CD4-positive, CD25-positive, alpha-beta regulatory T cell (primary cell): ENCODE measurements at regions not wholly inside any gene's neighbourhood (a gene's known extent, or its start where the extent isn't known, plus 50 kb on each side); places are given as distances from the start of the nearest gene placed in this dataset.

Source experiments
- ATAC-seq, 2 donors: fragments of 150-1000 bp; cut with Tn5 transposase; one replicate each; pipeline ENCODE4 v1.10.0; 2021; ENCODE audit warnings: low read depth in 2 of 2, moderate number of reproducible peaks in 2 of 2, moderate library complexity in 1 of 2
- DNase-seq, 3 donors: peaks; one replicate each; pipeline versions ENCODE4 v3.0.0 to v3.0.0-alpha.2; 2012 to 2022; ENCODE audit warnings: mixed read lengths in 1 of 3
- H3K27ac ChIP-seq: one replicate; pipeline ENCODE4 v1.7.0; 2013; ENCODE audit warnings: mild to moderate bottlenecking, low read length; ENCODE audit not compliant: insufficient read depth, poor library complexity, severe bottlenecking
- H3K27me3 ChIP-seq: one replicate; pipeline ENCODE4 v1.7.0; 2013; ENCODE audit warnings: low read length; ENCODE audit not compliant: control insufficient read depth, insufficient read depth
- H3K36me3 ChIP-seq: one replicate; pipeline ENCODE4 v1.7.0; 2013; ENCODE audit warnings: mild to moderate bottlenecking, low read length, moderate library complexity; ENCODE audit not compliant: control insufficient read depth, insufficient read depth
- H3K4me1 ChIP-seq: 2 replicates; pipeline ENCODE4 v1.7.0; 2013; ENCODE audit warnings: mild to moderate bottlenecking, low read length; ENCODE audit not compliant: insufficient read depth, control insufficient read depth, poor library complexity, severe bottlenecking
- H3K4me3 ChIP-seq: one replicate; pipeline ENCODE4 v1.7.0; 2013; ENCODE audit warnings: low read depth, mild to moderate bottlenecking, low read length, moderate library complexity
- H3K9me3 ChIP-seq, 2 experiments: 1 replicate in 1 of 2; 2 replicates in 1 of 2; pipeline ENCODE4 v1.7.0; 2013; ENCODE audit warnings: low read length in 2 of 2, mild to moderate bottlenecking in 1 of 2, moderate library complexity in 1 of 2; ENCODE audit not compliant: control insufficient read depth in 2 of 2
- H3K27ac Mint-ChIP-seq, 3 donors: one replicate each; pipeline ENCODE4 v1.8.0; 2020 to 2022; ENCODE audit warnings: mild to moderate bottlenecking in 3 of 3, mixed read lengths in 3 of 3, moderate library complexity in 2 of 3
- H3K27me3 Mint-ChIP-seq: one replicate; pipeline ENCODE4 v1.8.0; 2022; ENCODE audit warnings: mild to moderate bottlenecking, mixed read lengths
- H3K36me3 Mint-ChIP-seq: one replicate; pipeline ENCODE4 v1.8.0; 2020; ENCODE audit warnings: mixed read lengths
- H3K4me1 Mint-ChIP-seq, 4 donors: one replicate each; pipeline ENCODE4 v1.8.0; 2020 to 2022; ENCODE audit warnings: mixed read lengths in 4 of 4, mild to moderate bottlenecking in 1 of 4
- H3K4me3 Mint-ChIP-seq, 4 donors: one replicate each; pipeline ENCODE4 v1.8.0; 2020 to 2022; ENCODE audit warnings: mild to moderate bottlenecking in 4 of 4, mixed read lengths in 4 of 4, moderate library complexity in 3 of 4
- H3K9me3 Mint-ChIP-seq, 7 donors: one replicate each; pipeline ENCODE4 v1.8.0; 2020 to 2022; ENCODE audit warnings: mixed read lengths in 7 of 7, mild to moderate bottlenecking in 3 of 7, moderate library complexity in 2 of 7

- H3K27me3 ChIP-seq, result no peaks in the 10 kb centered on the region
- H3K27ac Mint-ChIP-seq, result no peak overlapping the region
- H3K36me3 Mint-ChIP-seq, result no peaks in the 10 kb centered on the region
- ATAC-seq (no peak), DNase-seq (no peak)
- peaks cover 0 to 8% (median 3%) of the 10 kb centered on the region in 7 donors for H3K9me3 Mint-ChIP-seq
- no peaks in the 10 kb centered on the region for H3K4me1 Mint-ChIP-seq
- no peaks in the 10 kb centered on the region for H3K27me3 Mint-ChIP-seq
- H3K9me3 ChIP-seq, result peaks cover 0 to 3% of the 10 kb centered on the region in 2 experiments
- no peaks in the 10 kb centered on the region for H3K4me1 ChIP-seq
- no peak overlapping the region for H3K4me3 Mint-ChIP-seq
- H3K36me3 ChIP-seq, result no peaks in the 10 kb centered on the region
- H3K4me3 ChIP-seq, result no peak overlapping the region
- no peak overlapping the region for H3K27ac ChIP-seq
Measured at GRCh38 chr13:82791035-82791434, 1091.2 kb downstream of the SLITRK1 start.

GRCh38 chr13:82772816-82773215 is 1109.5 kb downstream of the SLITRK1 start:
- Mint-ChIP-seq H3K4me1 (no peaks in the 10 kb centered on the region), H3K27ac (no peak overlapping the region), H3K9me3 (peaks cover 0 to 16% (median 3%) of the 10 kb centered on the region in 7 donors), H3K4me3 (no peak overlapping the region), H3K36me3 (no peaks in the 10 kb centered on the region), H3K27me3 (no peaks in the 10 kb centered on the region)
- no peaks in the 10 kb centered on the region for H3K36me3 ChIP-seq
- no peaks in the 10 kb centered on the region for H3K9me3 ChIP-seq
- no peaks in the 10 kb centered on the region for H3K4me1 ChIP-seq
- H3K27me3 ChIP-seq, result no peaks in the 10 kb centered on the region
- no peak for ATAC-seq
- H3K4me3 ChIP-seq, result no peak overlapping the region
- no peak for DNase-seq
- no peak overlapping the region for H3K27ac ChIP-seq

DNA sequence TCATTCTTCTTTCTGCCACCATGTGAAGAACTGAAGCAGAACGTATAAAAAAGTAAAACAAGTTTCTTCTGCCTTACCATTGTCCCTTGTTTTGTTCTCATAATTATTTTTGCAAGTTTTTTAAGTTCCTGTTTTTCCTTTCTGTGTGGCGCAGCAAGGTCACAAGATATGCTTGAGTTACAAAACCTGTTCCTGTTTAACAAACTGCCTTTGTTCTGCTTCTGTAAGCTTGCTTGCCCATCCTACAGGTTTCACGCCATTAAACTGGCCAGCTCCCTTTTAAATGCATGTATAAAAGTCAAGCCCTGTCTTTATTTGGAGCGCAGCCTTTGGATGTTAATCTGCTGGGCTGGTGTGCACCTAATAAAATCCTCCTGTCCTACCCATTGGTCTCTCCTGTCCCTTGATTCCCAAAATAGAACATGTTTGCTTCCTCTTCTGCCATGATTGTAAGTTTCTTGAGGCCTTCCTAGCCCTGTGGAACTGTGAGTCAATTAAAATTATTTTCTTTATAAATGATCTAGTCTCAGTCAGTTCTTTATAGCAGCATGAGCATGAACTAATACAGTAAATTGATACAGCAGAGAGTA is 1115.4 kb downstream of the SLITRK1 start:
- H3K4me3 Mint-ChIP-seq, result no peak overlapping the region
- no peak for ATAC-seq
- H3K27me3 ChIP-seq, result no peaks in the 10 kb centered on the region
- H3K4me3 ChIP-seq, result no peak overlapping the region
- DNase-seq, result no peak
- H3K4me1 Mint-ChIP-seq, result no peaks in the 10 kb centered on the region
- H3K36me3 ChIP-seq, result no peaks in the 10 kb centered on the region
- no peaks in the 10 kb centered on the region for H3K36me3 Mint-ChIP-seq
- H3K4me1 ChIP-seq, result no peaks in the 10 kb centered on the region
- H3K27ac Mint-ChIP-seq, result no peak overlapping the region
- no peaks in the 10 kb centered on the region for H3K9me3 ChIP-seq
- H3K27ac ChIP-seq, result no peak overlapping the region
- H3K27me3 Mint-ChIP-seq, result no peaks in the 10 kb centered on the region
- peaks cover 2 to 21% (median 9%) of the 10 kb centered on the region in 7 donors for H3K9me3 Mint-ChIP-seq

DNA sequence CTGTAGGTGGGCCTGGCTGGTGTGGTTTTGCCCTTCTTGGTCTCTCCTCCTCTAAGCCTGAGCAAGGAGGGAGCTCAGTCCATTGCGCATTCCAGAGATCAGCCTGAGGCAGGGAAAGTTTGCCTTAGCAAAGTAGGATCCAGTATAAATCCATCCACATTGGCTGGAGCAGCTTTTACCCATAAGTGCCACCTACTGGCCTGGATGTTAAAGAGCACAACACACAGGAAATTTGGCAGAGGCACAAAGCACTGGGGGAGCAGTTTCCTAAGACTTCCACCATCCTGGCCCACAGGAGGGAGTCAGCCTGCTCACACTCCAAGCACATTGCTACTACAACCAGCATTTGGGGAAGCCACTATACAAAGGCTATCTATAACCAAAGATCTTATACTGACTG is 1124.2 kb downstream of the SLITRK1 start:
- no peaks in the 10 kb centered on the region for H3K4me1 ChIP-seq
- ATAC-seq (no peak), DNase-seq (no peak)
- H3K27me3 Mint-ChIP-seq, result no peaks in the 10 kb centered on the region
- no peak overlapping the region for H3K27ac Mint-ChIP-seq
- no peak overlapping the region for H3K4me3 ChIP-seq
- no peak overlapping the region for H3K27ac ChIP-seq
- H3K36me3 Mint-ChIP-seq, result no peaks in the 10 kb centered on the region
- no peaks in the 10 kb centered on the region for H3K4me1 Mint-ChIP-seq
- no peaks in the 10 kb centered on the region for H3K36me3 ChIP-seq
- H3K9me3 Mint-ChIP-seq, result peaks cover 2 to 14% (median 8%) of the 10 kb centered on the region in 7 donors
- peaks cover 0 to 4% of the 10 kb centered on the region in 2 experiments for H3K9me3 ChIP-seq
- no peaks in the 10 kb centered on the region for H3K27me3 ChIP-seq
- H3K4me3 Mint-ChIP-seq, result no peak overlapping the region

DNA sequence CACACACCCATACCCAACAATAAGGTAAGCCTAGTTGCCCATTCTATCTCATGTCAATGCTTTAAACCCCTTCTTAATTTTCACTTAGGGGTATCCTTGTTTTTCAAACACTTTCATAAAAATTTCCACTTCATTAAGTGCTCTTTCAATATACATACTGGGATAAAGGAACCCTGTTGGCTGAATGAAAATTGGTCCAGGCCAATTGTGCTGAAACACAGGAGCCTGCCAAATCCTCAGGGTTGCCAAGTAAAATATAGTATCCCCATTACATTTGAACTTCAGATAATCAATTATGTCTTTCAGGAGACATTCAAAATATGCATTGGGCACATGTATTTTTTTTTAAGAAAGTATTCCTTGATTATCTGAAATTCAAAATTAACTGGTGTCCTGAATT is 1131.1 kb downstream of the SLITRK1 start:
- no peak for DNase-seq
- H3K27ac Mint-ChIP-seq, result no peak overlapping the region
- ATAC-seq, result no peak
- no peak overlapping the region for H3K4me3 Mint-ChIP-seq
- Histone ChIP-seq H3K27me3 (no peaks in the 10 kb centered on the region), H3K4me3 (no peak overlapping the region), H3K4me1 (no peaks in the 10 kb centered on the region), H3K9me3 (no peaks in the 10 kb centered on the region), H3K36me3 (no peaks in the 10 kb centered on the region), H3K27ac (no peak overlapping the region)
- H3K27me3 Mint-ChIP-seq, result no peaks in the 10 kb centered on the region
- peaks cover 0 to 5% (median 0%) of the 10 kb centered on the region in 7 donors for H3K9me3 Mint-ChIP-seq
- no peaks in the 10 kb centered on the region for H3K36me3 Mint-ChIP-seq
- no peaks in the 10 kb centered on the region for H3K4me1 Mint-ChIP-seq

DNA sequence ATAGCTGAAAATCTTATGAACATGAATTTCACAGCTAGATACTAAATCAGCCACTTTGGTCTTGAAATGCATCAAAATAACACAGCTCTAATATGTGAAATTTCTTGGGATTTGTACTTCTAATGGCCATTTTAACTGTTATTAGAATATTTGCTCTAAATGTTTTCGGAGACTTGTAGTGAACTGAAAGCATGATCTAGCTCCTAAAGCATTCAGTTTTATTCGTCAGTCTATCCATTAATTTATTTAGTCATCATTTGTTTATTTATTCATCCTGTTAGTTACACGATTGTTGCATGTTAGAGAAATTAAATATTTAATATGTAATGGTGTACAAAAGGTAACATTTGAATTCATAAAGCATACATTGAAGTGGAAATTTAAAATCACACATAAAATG is 1132.7 kb downstream of the SLITRK1 start:
- DNase-seq, result no peak
- Histone ChIP-seq H3K4me1 (no peaks in the 10 kb centered on the region), H3K4me3 (no peak overlapping the region), H3K36me3 (no peaks in the 10 kb centered on the region), H3K27ac (no peak overlapping the region), H3K9me3 (no peaks in the 10 kb centered on the region), H3K27me3 (no peaks in the 10 kb centered on the region)
- Mint-ChIP-seq H3K4me3 (no peak overlapping the region), H3K9me3 (peaks cover 0 to 4% (median 1%) of the 10 kb centered on the region in 7 donors), H3K4me1 (no peaks in the 10 kb centered on the region), H3K36me3 (no peaks in the 10 kb centered on the region), H3K27me3 (no peaks in the 10 kb centered on the region), H3K27ac (no peak overlapping the region)
- ATAC-seq, result no peak

- Histone ChIP-seq H3K27me3 (no peaks in the 10 kb centered on the region), H3K27ac (no peak overlapping the region), H3K9me3 (no peaks in the 10 kb centered on the region), H3K4me3 (no peak overlapping the region), H3K36me3 (no peaks in the 10 kb centered on the region), H3K4me1 (no peaks in the 10 kb centered on the region)
- no peak overlapping the region for H3K27ac Mint-ChIP-seq
- ATAC-seq, result no peak
- no peaks in the 10 kb centered on the region for H3K27me3 Mint-ChIP-seq
- peaks cover 0 to 5% (median 0%) of the 10 kb centered on the region in 7 donors for H3K9me3 Mint-ChIP-seq
- no peaks in the 10 kb centered on the region for H3K36me3 Mint-ChIP-seq
- H3K4me1 Mint-ChIP-seq, result no peaks in the 10 kb centered on the region
- no peak overlapping the region for H3K4me3 Mint-ChIP-seq
- no peak for DNase-seq
Measured at GRCh38 chr13:82747958-82748357, 1134.3 kb downstream of the SLITRK1 start.

GRCh38 chr13:82747291-82747690 is 1135.0 kb downstream of the SLITRK1 start:
- peaks cover 0 to 5% (median 0%) of the 10 kb centered on the region in 7 donors for H3K9me3 Mint-ChIP-seq
- no peak overlapping the region for H3K27ac Mint-ChIP-seq
- no peaks in the 10 kb centered on the region for H3K9me3 ChIP-seq
- no peak for ATAC-seq
- no peaks in the 10 kb centered on the region for H3K27me3 Mint-ChIP-seq
- no peak overlapping the region for H3K4me3 ChIP-seq
- H3K36me3 Mint-ChIP-seq, result no peaks in the 10 kb centered on the region
- no peaks in the 10 kb centered on the region for H3K36me3 ChIP-seq
- H3K4me1 ChIP-seq, result no peaks in the 10 kb centered on the region
- H3K4me3 Mint-ChIP-seq, result no peak overlapping the region
- DNase-seq, result no peak
- no peak overlapping the region for H3K27ac ChIP-seq
- H3K4me1 Mint-ChIP-seq, result no peaks in the 10 kb centered on the region
- no peaks in the 10 kb centered on the region for H3K27me3 ChIP-seq
